ENCODE measurements at regions not wholly inside any gene's neighbourhood (a gene's known extent, or its start where the extent isn't known, plus 50 kb on each side); places are given as distances from the start of the nearest gene placed in this dataset.
"Not testable (repeated sequence)": the region's sequence is repeated elsewhere in the genome, so short reads cannot be mapped to it uniquely, and the experiment has no call there.

DNA sequence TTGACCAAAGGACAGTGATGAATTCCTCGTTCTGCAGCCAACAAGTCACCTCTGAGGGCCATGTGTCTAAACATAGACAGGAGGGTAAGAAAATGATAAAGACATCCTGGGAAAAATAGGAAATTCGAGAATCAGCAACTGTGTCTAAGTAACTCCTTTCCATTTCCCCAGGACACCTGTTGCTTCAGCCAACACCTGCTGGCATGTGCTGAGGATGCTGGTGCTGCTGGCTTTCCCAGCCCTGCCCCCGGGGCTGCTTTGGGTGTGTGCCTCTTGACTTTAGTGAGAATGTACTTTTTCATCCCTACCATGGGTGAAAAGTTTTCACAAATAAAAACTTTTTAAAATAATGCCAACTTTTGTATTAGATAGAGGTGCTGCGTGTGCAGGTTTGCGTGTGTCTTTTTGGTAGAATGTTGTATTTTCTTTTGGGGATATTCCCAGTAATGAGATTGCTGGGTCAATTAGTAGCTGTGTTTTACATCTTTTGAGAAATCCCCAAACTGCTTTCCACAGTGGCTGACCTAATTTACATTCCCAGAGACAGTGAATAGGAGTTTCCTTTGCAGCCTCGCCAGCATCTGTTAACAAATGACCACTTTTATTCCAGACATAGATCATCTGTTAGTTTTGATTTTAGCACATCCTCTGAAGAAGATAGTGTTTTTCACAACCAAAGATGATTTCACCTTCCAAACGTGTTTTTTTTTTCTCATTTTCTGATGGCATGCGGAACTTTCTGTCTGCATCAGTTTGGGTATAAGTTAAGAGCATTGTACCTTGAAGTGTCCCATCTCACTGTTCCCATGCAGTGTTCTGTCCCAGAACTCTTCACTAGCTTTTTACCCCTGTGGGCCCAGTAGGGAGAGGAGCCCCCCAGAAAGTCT is 104.2 kb upstream of the ACBD5 start:
- no peak for DNase-seq (ENCODE audit: low spot score)

- no peak for DNase-seq (ENCODE audit: low spot score)
Observed at GRCh38 chr10:27341001-27341400, 100.4 kb upstream of the ACBD5 start.

- not testable (repeated sequence) for DNase-seq (ENCODE audit: low spot score)
Observed at GRCh38 chr10:27335246-27335645, 94.6 kb upstream of the ACBD5 start.

- no peak for DNase-seq (ENCODE audit: low spot score)
Observed at GRCh38 chr10:27330074-27330473, 89.5 kb upstream of the ACBD5 start.

DNA sequence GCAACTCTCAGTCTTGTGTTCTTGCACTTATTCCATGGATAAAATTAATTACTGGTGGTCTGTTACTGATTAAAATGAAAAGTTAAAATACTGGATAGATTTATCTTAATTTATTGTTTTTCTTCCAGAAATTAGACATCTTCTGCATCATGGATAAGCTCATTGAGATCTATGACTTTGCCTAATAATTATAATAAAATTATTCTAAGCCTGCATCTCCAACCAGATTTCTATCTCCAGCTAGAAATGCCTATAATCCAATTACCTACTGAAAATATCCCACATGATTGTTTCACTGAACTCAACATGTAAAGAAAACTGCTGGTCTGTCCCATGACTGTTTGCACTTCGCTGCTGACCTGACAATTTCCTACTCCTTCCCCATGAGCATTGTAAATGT is 88.3 kb upstream of the ACBD5 start:
- no peak for DNase-seq (ENCODE audit: low spot score)

GRCh38 chr10:27326748-27327147 is 86.2 kb upstream of the ACBD5 start:
- DNase-seq (ENCODE audit: low spot score) = not testable (repeated sequence)

- peak; percentile 32 for DNase-seq (ENCODE audit: low spot score)
Observed at GRCh38 chr10:27319752-27320431, 79.3 kb upstream of the ACBD5 start.

DNA sequence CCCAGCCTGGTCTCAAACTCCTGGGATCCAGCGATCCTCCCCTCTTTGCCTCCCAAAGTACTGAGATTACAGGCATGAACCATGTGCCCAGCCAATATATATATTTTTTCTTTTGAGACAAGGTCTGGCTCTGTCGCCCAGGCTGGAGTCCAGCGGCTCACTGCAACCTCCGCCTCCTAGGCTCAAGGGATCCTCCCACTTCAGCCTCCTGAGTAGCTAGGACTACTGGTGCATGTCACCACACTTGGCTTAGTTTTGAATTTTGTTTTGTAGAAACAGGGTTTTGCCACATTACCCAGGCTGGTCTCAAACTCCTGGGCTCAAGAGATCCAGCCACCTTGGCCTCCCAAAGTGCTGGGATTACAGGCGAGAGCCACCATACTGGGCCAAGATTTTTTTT is 78.5 kb upstream of the ACBD5 start:
- DNase-seq (ENCODE audit: low spot score) = not testable (repeated sequence)

DNA sequence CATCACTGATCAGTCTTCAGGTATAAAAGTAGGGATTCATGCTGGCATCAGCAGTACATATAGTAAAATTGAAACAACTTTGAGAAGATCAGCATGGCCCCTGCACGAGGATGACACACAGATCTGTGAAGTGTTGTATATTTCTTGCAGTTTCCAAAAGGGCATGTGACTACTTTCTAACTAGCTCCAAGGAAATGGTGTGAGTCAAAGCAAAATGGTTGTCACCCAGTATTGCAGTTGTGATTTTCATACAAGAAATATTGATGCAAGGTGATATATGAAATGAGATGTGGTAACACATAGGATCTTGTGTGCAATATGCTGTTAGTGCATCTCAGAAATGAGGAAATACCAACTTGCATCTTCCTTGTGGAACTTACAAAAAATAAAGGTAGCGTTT is 74.5 kb upstream of the ACBD5 start:
- DNase-seq (ENCODE audit: low spot score) = not testable (repeated sequence)

- DNase-seq (ENCODE audit: low spot score) = not testable (repeated sequence)
Observed at GRCh38 chr10:27313586-27313985, 73.0 kb upstream of the ACBD5 start.

GRCh38 chr10:27312854-27313253 is 72.3 kb upstream of the ACBD5 start:
- no peak for DNase-seq (ENCODE audit: low spot score)

DNA sequence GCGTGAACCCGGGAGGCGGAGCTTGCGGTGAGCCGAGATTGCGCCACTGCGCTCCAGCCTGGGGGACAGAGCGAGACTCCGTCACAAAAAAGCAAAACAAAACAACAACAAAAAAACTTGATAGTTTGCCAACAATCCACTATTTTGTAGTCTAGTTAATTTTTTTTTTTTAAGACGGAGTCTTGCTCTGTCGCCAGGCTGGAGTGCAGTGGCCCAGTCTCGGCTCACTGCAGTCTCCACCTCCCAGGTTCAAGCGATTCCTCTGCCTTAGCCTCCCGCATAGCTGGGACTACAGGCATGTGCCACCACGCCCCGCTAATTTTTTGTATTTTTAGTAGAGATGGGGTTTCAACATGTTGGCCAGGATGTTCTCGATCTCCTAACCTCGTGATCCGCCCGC is 71.2 kb upstream of the ACBD5 start:
- not testable (repeated sequence) for DNase-seq (ENCODE audit: low spot score)

- not testable (repeated sequence) for DNase-seq (ENCODE audit: low spot score)
Observed at GRCh38 chr10:27298522-27298850, 57.9 kb upstream of the ACBD5 start.

- no peak for DNase-seq (ENCODE audit: low spot score)
Observed at GRCh38 chr10:27297844-27298521, 57.4 kb upstream of the ACBD5 start.

DNA sequence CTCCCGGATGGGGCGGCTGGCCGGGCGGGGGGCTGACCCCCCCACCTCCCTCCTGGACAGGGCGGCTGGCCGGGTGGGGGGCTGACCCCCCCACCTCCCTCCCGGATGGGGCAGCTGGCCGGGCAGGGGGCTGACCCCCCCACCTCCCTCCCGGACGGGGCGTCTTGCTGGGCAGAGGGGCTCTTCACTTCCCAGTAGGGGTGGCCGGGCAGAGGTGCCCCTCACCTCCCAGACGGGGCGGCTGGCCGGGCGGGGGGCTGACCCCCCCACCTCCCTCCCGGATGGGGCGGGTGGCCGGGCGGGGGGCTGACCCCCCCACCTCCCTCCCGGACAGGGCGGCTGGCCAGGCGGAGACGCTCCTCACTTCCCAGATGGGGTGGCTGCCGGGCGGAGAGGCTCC is 55.7 kb upstream of the ACBD5 start:
- DNase-seq (ENCODE audit: low spot score) = not testable (repeated sequence)

DNA sequence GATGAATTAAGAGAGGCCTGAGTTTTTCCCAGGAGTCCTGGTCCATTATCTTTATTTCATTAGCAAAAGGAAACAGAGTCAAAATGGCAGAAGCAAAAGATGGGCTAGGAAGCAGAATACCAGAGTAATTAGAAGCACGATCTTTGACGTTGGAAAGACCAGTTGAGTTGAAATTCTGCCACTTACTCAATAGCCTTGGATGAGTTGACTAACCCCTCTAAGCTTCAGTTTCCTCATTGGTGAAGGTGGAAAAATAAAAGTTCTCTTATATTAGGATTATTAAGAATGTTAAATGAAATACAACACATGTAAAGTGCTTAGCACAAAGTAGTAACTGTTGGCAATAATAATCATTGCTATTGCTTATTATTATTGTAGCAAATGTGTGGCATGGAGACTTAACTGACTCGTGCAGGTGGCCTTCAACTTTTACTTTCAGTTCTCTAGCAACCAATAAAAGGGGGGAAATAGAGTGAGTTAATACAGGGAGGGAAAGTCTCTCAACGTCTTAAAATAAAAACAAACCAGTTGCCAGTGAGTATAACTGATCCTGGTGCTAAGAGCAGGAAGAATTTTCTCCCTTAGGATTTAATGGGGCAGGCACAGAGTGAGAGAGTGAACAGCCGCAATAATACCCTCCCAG is 50.8 kb upstream of the ACBD5 start:
- DNase-seq (ENCODE audit: low spot score) = not testable (repeated sequence)

Measured in LoVo (cell line).